ENCODE measurements at regions not wholly inside any gene's neighbourhood (a gene's known extent, or its start where the extent isn't known, plus 50 kb on each side); places are given as distances from the start of the nearest gene placed in this dataset.

- Histone ChIP-seq H3K9me3 (ENCODE audit: low read depth) (no peaks in the 10 kb centered on the region), H3K27me3 (no peaks in the 10 kb centered on the region), H2AFZ (replicated peaks) (no peak overlapping the region), H4K20me1 (ENCODE audit: low read depth) (no peaks in the 10 kb centered on the region), H3F3A (ENCODE audit: low read depth) (peaks cover 40% of the 10 kb centered on the region), H3K79me2 (ENCODE audit: low read depth) (no peaks in the 10 kb centered on the region), H3K9ac (no peak overlapping the region), H3K36me3 (no peaks in the 10 kb centered on the region), H3K27ac (no peak overlapping the region), H3K4me2 (no peak overlapping the region), H3K4me3 (no peak overlapping the region), H3K4me1 (peaks cover 35% of the 10 kb centered on the region)
- Mint-ChIP-seq H3K4me3 (no peak overlapping the region), H3K9me3 (no peaks in the 10 kb centered on the region), H3K27me3 (ENCODE audit: insufficient read depth, low read depth) (peaks cover 13% of the 10 kb centered on the region), H3K27ac (no peak overlapping the region), H3K36me3 (no peaks in the 10 kb centered on the region), H3K4me1 (peaks cover 33% of the 10 kb centered on the region)
- DNase-seq (ENCODE audit: low spot score) = no peak
- TF ChIP-seq, protein P1, sequence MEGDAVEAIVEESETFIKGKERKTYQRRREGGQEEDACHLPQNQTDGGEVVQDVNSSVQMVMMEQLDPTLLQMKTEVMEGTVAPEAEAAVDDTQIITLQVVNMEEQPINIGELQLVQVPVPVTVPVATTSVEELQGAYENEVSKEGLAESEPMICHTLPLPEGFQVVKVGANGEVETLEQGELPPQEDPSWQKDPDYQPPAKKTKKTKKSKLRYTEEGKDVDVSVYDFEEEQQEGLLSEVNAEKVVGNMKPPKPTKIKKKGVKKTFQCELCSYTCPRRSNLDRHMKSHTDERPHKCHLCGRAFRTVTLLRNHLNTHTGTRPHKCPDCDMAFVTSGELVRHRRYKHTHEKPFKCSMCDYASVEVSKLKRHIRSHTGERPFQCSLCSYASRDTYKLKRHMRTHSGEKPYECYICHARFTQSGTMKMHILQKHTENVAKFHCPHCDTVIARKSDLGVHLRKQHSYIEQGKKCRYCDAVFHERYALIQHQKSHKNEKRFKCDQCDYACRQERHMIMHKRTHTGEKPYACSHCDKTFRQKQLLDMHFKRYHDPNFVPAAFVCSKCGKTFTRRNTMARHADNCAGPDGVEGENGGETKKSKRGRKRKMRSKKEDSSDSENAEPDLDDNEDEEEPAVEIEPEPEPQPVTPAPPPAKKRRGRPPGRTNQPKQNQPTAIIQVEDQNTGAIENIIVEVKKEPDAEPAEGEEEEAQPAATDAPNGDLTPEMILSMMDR (IDR thresholded peaks at IDR 0.05) = no peak
- TF ChIP-seq EZH2 (IDR thresholded peaks at IDR 0.05) = no peak
- TF ChIP-seq EZH2phosphoT487 (IDR thresholded peaks at IDR 0.05) = no peak
Observed at GRCh38 chr7:131610007-131610406, 53.6 kb upstream of the PODXL start.

DNA sequence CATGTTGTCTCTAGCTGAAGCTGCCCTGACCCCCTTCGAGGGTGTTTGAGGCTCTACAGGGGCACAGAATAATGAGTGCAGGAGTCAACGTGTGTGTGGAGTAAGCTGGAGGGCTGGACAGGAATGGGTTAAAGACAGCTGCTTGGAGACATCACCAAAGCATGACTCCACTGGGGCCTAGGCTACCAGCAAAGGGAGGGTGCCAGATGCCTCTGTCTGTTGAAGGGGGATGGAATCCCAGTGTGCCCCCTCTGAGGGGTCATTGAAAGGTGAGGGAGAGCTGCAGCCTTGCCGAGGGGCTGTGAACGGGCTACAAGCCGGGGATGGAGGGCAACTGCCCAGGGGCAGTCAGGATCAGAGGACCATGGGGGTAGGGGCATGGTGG, 51.7 kb upstream of the PODXL start:
- H3K9me3 Mint-ChIP-seq = no peaks in the 10 kb centered on the region
- Histone ChIP-seq H3K4me2 (peak overlapping the region; percentile 47), H3K4me3 (no peak overlapping the region), H3K9me3 (ENCODE audit: low read depth) (no peaks in the 10 kb centered on the region), H2AFZ (replicated peaks) (no peak overlapping the region), H3K79me2 (ENCODE audit: low read depth) (no peaks in the 10 kb centered on the region), H3K4me1 (peaks cover 54% of the 10 kb centered on the region), H3K27me3 (no peaks in the 10 kb centered on the region), H3K27ac (no peak overlapping the region), H3K9ac (no peak overlapping the region), H4K20me1 (ENCODE audit: low read depth) (no peaks in the 10 kb centered on the region), H3K36me3 (no peaks in the 10 kb centered on the region), H3F3A (ENCODE audit: low read depth) (peaks cover 56% of the 10 kb centered on the region)
- H3K36me3 Mint-ChIP-seq = no peaks in the 10 kb centered on the region
- peaks cover 12% of the 10 kb centered on the region for H3K27me3 Mint-ChIP-seq (ENCODE audit: insufficient read depth, low read depth)
- H3K27ac Mint-ChIP-seq = peak overlapping the region; percentile 81
- peak; percentile 30 for DNase-seq (ENCODE audit: low spot score)
- peak overlapping the region; percentile 11 for H3K4me3 Mint-ChIP-seq
- peaks cover 49% of the 10 kb centered on the region for H3K4me1 Mint-ChIP-seq
- TF ChIP-seq, protein P1 (IDR thresholded peaks at IDR 0.05) = no peak
- TF ChIP-seq EZH2 (IDR thresholded peaks at IDR 0.05) (no peak), EZH2phosphoT487 (IDR thresholded peaks at IDR 0.05) (no peak)

DNA sequence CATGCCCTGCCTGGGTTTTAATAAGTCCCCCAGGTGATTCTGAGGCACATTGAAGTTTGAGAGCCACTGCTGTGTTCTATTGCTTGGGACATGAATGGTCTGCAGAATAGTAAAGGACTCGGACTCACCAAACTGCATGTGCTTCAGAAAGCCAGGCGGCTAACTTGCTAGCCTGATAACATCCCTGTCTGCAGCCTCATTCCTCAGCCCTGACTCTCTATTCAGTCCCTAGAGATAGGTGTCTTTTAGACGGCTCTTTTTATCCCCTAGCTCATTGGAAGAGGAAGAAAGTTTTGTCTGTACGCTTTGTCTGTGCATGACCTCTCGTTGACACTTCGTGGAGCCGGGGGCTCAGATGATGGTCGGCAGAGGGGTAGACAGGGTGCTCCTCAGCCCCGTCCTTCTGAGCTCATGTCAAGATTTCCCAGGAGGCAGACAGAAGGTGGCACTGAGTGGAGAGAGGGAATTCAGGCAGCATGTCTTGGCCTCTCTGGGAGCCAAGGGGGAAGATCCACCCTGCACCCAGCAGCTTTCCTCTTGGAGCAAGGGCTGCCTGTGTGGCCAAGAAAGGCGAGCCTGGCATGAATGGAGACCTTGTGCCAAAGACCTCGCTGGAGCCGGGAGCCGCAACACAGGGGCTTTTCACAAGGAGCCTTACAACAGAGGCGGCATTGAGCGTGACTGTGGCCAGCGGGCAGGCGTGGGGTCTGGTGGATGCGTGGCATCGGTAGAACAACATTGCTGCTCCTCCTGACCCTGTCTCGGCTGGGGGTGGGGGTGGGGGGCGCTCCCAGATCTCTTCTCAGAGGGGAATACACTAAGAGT, 51.1 kb upstream of the PODXL start:
- TF ChIP-seq, protein P1 (IDR thresholded peaks at IDR 0.05) = no peak
- H3K9me3 Mint-ChIP-seq = no peaks in the 10 kb centered on the region
- H3K4me3 Mint-ChIP-seq = peak overlapping the region; percentile 11
- H3K4me1 Mint-ChIP-seq = peaks cover 55% of the 10 kb centered on the region
- H3K27me3 Mint-ChIP-seq (ENCODE audit: insufficient read depth, low read depth) = peaks cover 12% of the 10 kb centered on the region
- H2AFZ ChIP-seq (replicated peaks) = no peak overlapping the region
- H3K27ac Mint-ChIP-seq = peak overlapping the region; percentile 81
- no peaks in the 10 kb centered on the region for H4K20me1 ChIP-seq (ENCODE audit: low read depth)
- no peaks in the 10 kb centered on the region for H3K27me3 ChIP-seq
- peak overlapping the region; percentile 32 for H3K27ac ChIP-seq
- H3K36me3 ChIP-seq = no peaks in the 10 kb centered on the region
- H3K9ac ChIP-seq = no peak overlapping the region
- peak; percentile 35 for DNase-seq (ENCODE audit: low spot score)
- H3K9me3 ChIP-seq (ENCODE audit: low read depth) = no peaks in the 10 kb centered on the region
- H3K4me3 ChIP-seq = no peak overlapping the region
- peak overlapping the region; percentile 47 for H3K4me2 ChIP-seq
- peaks cover 56% of the 10 kb centered on the region for H3F3A ChIP-seq (ENCODE audit: low read depth)
- peaks cover 60% of the 10 kb centered on the region for H3K4me1 ChIP-seq
- no peaks in the 10 kb centered on the region for H3K36me3 Mint-ChIP-seq
- no peaks in the 10 kb centered on the region for H3K79me2 ChIP-seq (ENCODE audit: low read depth)
